Testis (tissue), 2 donors: ENCODE measurements at regions not wholly inside any gene's neighbourhood (a gene's known extent, or its start where the extent isn't known, plus 50 kb on each side); places are given as distances from the start of the nearest gene placed in this dataset.

Source experiments
- CTCF ChIP-seq, 3 experiments: fragments of 450-650 bp in 2 of 3; fragments of 200-600 bp in 1 of 3; sonication (generic) in 1 of 3; IDR thresholded peaks; one replicate each; pipeline ENCODE4 v1.5.1; 2016 to 2019; ENCODE audit warnings: antibody characterized with exemption in 3 of 3, mild to moderate bottlenecking in 2 of 3, moderate library complexity in 1 of 3
- POLR2A ChIP-seq: fragments of 450-650 bp; IDR thresholded peaks from one replicate; pipeline ENCODE4 v1.6.1; 2017; ENCODE audit warnings: antibody characterized with exemption, mild to moderate bottlenecking, moderate library complexity

DNA sequence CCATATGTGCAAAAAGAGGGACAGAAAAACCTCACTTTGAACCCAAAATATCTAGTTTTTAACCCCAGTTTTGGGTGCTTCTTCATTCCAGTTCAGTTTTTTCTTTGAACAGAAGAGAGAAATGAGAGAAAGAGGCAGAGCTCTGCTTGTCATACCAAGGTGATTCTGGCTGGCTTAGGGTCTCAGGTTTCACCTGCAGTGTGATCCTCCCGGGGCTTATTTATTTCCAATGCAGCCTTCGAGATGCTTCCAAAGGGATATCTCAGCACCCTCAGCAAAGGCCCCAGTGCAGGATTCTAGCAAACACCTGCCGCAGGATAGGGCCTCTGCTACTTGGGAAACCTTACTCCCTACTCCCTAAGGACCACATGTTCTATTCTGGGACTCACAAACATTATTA lies 131.3 kb downstream of the WDR11 start:
- no peak for TF ChIP-seq CTCF (IDR thresholded peaks at IDR 0.05)
- no peak for TF ChIP-seq POLR2A
